Tibial artery (tissue), 4 donors: ENCODE measurements at regions not wholly inside any gene's neighbourhood (a gene's known extent, or its start where the extent isn't known, plus 50 kb on each side); places are given as distances from the start of the nearest gene placed in this dataset.
"Not testable (repeated sequence)": the region's sequence is repeated elsewhere in the genome, so short reads cannot be mapped to it uniquely, and the experiment has no call there.

ENCODE experiments used
- DNase-seq, 2 donors: peaks; one replicate each; pipeline ENCODE4 v3.0.0-alpha.2; 2019
- H3K27ac ChIP-seq, 2 donors: fragments of 200-600 bp; sonication (generic) in 1 of 2; 1 replicate in 1 of 2; 2 replicates in 1 of 2; pipeline ENCODE4 v1.5.1; 2018 to 2019; ENCODE audit warnings: mild to moderate bottlenecking in 1 of 2
- H3K27me3 ChIP-seq, 2 donors: fragments of 200-600 bp; sonication (generic) in 1 of 2; one replicate each; pipeline versions ENCODE4 v1.5.1 to v1.6.0; 2016 to 2019
- H3K36me3 ChIP-seq, 3 donors: fragments of 200-600 bp; sonication (generic) in 2 of 3; one replicate each; pipeline ENCODE4 v1.5.1; 2016 to 2019; ENCODE audit warnings: mild to moderate bottlenecking in 2 of 3
- H3K4me1 ChIP-seq, 4 donors: fragments of 200-600 bp; sonication (generic) in 2 of 4; 1 replicate in 3 of 4; 2 replicates in 1 of 4; pipeline ENCODE4 v1.5.1; 2016 to 2019
- H3K4me3 ChIP-seq, 2 donors: fragments of 200-600 bp; sonication (generic) in 1 of 2; 1 replicate in 1 of 2; 2 replicates in 1 of 2; pipeline ENCODE4 v1.5.1; 2018 to 2019; ENCODE audit warnings: mild to moderate bottlenecking in 2 of 2
- H3K9me3 ChIP-seq, 3 donors: fragments of 200-600 bp; sonication (generic) in 1 of 3; one replicate each; pipeline ENCODE4 v1.5.1; 2016 to 2019
- intact Hi-C: fragments of 100-400 bp; cut with DNase I; formaldehyde crosslinking; loops from one replicate; pipeline ENCODE4 v1.15.0; 2023; ENCODE audit warnings: low total_unique reads
- TF ChIP-seq, protein P1 (sequence below), 2 experiments: fragments of 200-600 bp in 1 of 2; fragments of 450-650 bp in 1 of 2; IDR thresholded peaks; one replicate each; pipeline ENCODE4 v1.5.1; 2017 to 2019; ENCODE audit warnings: antibody characterized with exemption in 2 of 2, mild to moderate bottlenecking in 1 of 2, moderate library complexity in 1 of 2

DNA sequence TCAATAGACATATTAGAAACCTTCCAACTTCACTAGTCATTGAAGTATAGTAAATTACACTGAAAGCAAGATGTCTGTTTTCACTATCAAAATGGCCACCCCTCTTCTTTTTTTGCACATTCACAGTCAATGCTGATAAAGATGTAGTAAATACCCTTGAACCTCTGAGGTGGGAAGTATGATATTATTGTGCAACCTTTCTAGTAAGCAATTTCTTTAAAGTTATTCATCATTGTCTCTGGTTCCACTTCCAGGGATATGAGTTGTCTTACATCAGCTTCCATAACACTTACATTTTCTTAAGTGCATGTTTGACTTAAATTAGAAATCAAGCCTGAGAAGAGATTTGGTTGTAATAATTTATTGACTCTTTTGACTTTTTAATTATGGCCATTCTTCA is 453.9 kb upstream of the MGAT4C start:
- no peak for DNase-seq
- no peaks in the 10 kb centered on the region for H3K36me3 ChIP-seq
- TF ChIP-seq, protein P1, sequence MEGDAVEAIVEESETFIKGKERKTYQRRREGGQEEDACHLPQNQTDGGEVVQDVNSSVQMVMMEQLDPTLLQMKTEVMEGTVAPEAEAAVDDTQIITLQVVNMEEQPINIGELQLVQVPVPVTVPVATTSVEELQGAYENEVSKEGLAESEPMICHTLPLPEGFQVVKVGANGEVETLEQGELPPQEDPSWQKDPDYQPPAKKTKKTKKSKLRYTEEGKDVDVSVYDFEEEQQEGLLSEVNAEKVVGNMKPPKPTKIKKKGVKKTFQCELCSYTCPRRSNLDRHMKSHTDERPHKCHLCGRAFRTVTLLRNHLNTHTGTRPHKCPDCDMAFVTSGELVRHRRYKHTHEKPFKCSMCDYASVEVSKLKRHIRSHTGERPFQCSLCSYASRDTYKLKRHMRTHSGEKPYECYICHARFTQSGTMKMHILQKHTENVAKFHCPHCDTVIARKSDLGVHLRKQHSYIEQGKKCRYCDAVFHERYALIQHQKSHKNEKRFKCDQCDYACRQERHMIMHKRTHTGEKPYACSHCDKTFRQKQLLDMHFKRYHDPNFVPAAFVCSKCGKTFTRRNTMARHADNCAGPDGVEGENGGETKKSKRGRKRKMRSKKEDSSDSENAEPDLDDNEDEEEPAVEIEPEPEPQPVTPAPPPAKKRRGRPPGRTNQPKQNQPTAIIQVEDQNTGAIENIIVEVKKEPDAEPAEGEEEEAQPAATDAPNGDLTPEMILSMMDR (IDR thresholded peaks at IDR 0.05) = no peak
- no peak overlapping the region for H3K4me3 ChIP-seq
- intact Hi-C loops = no loop called here
- no peaks in the 10 kb centered on the region for H3K27me3 ChIP-seq
- H3K4me1 ChIP-seq = peaks cover 0 to 16% (median 0%) of the 10 kb centered on the region in 4 donors
- no peaks in the 10 kb centered on the region for H3K9me3 ChIP-seq
- no peak overlapping the region for H3K27ac ChIP-seq

DNA sequence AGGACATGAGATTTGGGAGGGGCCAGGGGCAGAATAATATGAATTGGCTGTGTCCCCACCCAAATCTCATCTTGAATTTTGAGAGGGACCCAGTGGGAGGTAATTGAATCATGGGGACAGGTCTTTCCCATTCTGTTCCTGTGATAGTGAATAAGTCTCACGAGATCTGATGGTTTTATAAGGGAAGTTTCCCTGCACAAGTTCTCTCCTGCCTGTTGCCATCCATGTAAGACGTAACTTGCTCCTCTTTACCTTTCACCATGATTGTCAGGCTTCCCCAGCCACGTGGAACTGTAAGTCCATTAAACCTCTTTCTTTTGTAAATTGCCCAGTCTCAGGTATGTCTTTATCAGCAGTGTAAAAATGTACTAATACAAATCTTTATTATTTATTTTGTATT is 452.8 kb upstream of the MGAT4C start:
- H3K9me3 ChIP-seq, H3K27me3 ChIP-seq, DNase-seq, H3K4me3 ChIP-seq, H3K36me3 ChIP-seq, H3K27ac ChIP-seq, intact Hi-C loops: not testable (repeated sequence)
- H3K4me1 ChIP-seq = peaks cover 0 to 16% (median 0%) of the 10 kb centered on the region in 4 donors

DNA sequence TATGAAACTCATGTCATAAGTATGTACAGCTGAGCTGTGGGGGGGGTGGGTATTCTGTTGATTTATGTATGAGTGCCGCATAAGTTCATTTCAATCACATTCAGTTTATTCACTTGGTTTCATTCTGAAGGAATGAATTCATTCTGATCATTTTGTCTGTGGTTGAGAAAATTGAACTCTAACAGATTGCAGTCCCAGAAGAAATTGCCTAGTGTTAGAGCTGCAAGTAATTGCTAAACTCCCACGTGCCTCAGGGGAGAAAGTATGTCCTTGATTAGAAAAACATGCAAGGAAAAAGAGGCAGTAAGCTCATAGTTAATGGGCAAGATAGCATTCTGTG is 442.4 kb upstream of the MGAT4C start:
- no peak for DNase-seq
- H3K4me1 ChIP-seq = no peaks in the 10 kb centered on the region
- no peaks in the 10 kb centered on the region for H3K36me3 ChIP-seq
- H3K27me3 ChIP-seq = no peaks in the 10 kb centered on the region
- intact Hi-C loops = no loop called here
- no peak overlapping the region for H3K4me3 ChIP-seq
- TF ChIP-seq, protein P1 (IDR thresholded peaks at IDR 0.05) = no peak
- no peaks in the 10 kb centered on the region for H3K9me3 ChIP-seq
- H3K27ac ChIP-seq = no peak overlapping the region

DNA sequence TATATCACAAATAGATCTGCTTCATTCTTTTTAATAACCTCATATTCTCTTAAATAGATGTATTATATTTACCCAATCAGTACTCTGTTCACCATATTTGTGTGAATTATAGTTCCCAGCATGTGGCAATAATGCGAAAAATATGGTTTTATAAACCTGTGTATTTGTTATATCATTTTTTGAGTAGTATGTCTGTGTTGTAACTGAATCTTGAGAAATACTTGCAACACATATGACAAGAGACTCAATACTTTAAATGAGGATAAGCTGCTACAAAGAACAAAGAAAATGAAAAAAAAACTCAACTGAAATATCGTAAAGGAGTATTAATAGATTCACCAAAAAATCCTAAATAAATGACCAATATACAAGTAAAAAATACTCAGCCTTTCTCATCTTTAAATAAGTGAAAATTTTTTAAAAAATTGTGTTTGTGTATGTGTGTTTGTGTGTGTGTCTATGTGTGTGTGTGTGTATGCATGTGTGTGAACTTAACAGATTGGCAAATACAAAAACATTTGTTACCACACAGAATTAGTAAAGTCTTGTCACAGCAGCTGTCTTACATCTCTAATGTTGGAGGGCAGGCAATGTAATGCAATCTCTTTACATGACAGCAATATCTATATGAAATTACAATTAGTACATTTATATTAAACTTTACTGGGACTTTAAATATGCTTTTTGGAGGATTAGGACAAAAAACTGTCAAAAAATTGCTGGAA is 441.9 kb upstream of the MGAT4C start:
- Histone ChIP-seq H3K4me1 (no peaks in the 10 kb centered on the region), H3K4me3 (no peak overlapping the region), H3K9me3 (no peaks in the 10 kb centered on the region), H3K36me3 (no peaks in the 10 kb centered on the region), H3K27ac (no peak overlapping the region), H3K27me3 (no peaks in the 10 kb centered on the region)
- TF ChIP-seq, protein P1 (IDR thresholded peaks at IDR 0.05) = no peak
- intact Hi-C loops = no loop called here
- no peak for DNase-seq

DNA sequence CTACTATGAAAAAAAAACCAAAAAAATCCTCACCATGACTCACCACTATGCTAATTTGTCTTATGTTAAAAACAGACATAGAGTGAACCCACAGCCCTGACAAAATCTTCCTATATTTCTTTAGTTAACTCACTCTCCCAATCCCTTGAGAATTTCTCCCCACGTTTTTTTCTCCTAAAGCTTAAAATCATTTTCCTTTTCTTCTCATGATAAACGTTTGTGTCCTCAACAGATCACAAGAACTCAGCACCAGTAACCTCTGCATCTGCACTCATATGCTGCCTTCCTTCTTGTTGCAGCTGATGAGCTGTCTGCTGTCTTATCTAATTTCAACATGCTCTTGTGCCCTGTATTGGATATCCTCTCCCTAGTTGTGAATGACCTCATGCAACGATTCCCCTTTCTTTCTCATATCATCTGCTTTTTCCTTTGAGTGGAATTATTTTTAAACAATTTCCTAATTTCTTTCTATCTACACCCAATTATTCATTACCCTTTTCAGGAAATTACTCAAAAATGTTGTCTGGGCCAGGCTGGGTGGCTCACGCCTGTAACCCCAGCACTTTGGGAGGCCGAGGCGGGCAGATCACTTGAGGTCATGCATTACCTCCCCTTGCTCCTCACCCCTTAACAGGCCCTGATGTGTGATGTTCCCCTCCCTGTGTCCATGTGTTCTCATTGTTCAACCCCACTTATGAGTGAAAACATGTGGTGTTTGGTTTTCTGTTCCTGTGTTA is 427.5 kb upstream of the MGAT4C start:
- no peak for DNase-seq

DNA sequence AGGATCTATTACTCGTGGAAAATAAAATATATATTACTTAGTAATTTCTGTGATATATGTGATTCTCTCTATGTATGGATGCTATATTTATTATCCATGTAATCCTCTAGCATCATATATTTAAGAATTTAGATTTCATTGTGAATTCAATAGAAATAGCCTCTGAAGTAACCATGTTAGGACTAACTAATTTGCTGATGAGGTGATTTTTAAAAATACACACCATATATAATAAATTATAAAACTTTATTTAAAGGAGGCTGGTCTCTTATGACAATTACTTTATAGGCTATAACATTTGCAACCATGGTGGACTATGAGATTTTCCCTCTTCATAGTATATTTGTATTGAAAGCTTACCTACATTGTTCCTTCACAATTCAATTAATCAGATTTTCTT is 424.9 kb upstream of the MGAT4C start:
- no peak for DNase-seq
- H3K27me3 ChIP-seq = no peaks in the 10 kb centered on the region
- no peak overlapping the region for H3K27ac ChIP-seq
- no peaks in the 10 kb centered on the region for H3K4me1 ChIP-seq
- no peaks in the 10 kb centered on the region for H3K9me3 ChIP-seq
- intact Hi-C loops = no loop called here
- H3K4me3 ChIP-seq = no peak overlapping the region
- TF ChIP-seq, protein P1 (IDR thresholded peaks at IDR 0.05) = no peak
- H3K36me3 ChIP-seq = no peaks in the 10 kb centered on the region

More for the DNA sequence above, 427.5 kb upstream of the MGAT4C start:
- Histone ChIP-seq H3K4me1 (no peaks in the 10 kb centered on the region), H3K27me3 (no peaks in the 10 kb centered on the region), H3K36me3 (no peaks in the 10 kb centered on the region), H3K9me3 (no peaks in the 10 kb centered on the region), H3K27ac (no peak overlapping the region), H3K4me3 (no peak overlapping the region)
- intact Hi-C loops = no loop called here
- TF ChIP-seq, protein P1 (IDR thresholded peaks at IDR 0.05) = no peak
